ENCODE measurements at regions not wholly inside any gene's neighbourhood (a gene's known extent, or its start where the extent isn't known, plus 50 kb on each side); places are given as distances from the start of the nearest gene placed in this dataset.

- TF ChIP-seq FOXM1 (IDR thresholded peaks at IDR 0.05; ENCODE audit: borderline replicate concordance, low read depth) (no peak), TCF12 (IDR thresholded peaks at IDR 0.05; ENCODE audit: low read depth) (no peak), TEAD4 (IDR thresholded peaks at IDR 0.05) (no peak)
Observed at GRCh38 chr6:44655412-44656342, 268.2 kb downstream of the CDC5L start.
